HG02943 (cell line): ENCODE measurements at regions not wholly inside any gene's neighbourhood (a gene's known extent, or its start where the extent isn't known, plus 50 kb on each side); places are given as distances from the start of the nearest gene placed in this dataset.

Source experiments
- ATAC-seq: cut with Tn5 transposase; IDR thresholded peaks from one replicate; pipeline ENCODE4 v1.9.1; 2021; ENCODE audit warnings: mild to moderate bottlenecking, low read depth, moderate library complexity; ENCODE audit not compliant: unreplicated experiment

DNA sequence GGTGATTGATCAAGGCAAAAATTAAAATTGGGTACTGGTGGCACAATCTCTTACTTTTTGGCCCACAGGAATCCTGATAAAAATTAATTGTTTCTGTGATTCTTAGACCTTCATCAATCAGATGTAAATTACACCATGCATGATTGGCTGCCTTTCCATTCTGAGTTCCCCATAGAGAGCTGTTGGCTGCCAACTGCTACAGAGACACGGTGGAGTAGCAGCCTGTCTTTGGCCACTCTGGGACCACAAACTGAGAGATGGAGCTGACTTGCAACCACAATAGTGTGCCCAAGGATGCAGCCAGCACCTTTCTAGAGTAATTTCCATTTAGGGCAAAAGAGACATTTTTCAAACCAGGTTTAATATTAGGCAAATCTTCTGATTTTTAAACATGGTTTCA lies 274.3 kb upstream of the MMS22L start:
- no peak for ATAC-seq

DNA sequence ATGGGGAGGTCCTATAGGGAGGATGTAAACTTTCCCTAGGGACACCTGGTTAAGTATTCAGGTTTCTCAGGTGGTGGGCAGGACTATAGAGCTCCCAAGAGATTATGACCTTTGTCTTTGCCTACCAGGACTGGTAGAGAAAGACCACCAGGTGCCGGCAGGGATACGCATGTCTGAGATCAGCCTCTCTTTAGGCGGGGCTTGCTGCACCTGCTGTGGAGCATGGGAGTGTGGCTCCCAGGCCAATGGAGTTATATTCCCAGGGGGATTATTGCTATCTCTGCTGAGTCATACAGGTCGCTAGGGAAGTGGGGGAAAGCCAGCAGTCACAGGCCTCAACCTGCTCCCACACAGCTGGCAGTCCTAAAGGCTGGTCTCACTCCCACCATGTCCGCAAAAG lies 280.5 kb upstream of the MMS22L start:
- no peak for ATAC-seq

DNA sequence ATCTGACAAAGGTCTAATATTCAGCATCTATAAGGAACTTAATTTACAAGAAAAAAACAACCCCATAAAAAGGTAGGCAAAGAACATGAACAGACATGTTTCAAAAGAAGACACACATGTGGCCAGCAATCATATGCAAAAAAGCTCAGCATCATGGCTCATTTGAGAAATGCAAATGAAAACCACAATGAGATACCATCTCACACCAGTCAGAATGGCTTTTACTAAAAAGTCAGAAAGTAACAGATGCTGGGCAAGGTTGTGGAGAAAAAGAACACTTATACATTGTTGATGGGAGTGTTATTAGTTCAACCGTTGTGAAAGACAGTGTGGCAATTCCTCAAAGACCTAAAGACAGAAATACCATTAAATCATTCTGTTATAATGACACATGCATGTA lies 289.9 kb upstream of the MMS22L start:
- ATAC-seq: no peak

DNA sequence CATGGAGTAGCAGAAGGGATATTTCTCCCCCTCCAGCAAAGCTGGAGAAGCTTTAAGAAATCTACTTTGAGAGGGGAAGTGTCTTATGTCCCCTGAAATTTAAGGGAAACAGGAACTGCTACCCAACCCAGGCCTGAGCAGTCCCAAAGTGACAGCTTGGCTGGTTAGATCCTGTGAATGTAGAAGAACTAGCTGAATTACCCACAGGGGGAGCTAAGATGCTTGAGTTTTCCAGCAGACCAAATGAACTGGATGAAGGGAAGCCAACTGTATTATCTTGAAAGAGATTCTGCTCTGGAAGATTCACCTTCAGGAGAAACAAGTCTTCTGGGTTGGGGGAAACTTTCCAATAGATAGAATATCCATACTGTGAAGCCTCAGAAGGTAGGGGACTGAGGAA lies 303.3 kb upstream of the MMS22L start:
- ATAC-seq: no peak

DNA sequence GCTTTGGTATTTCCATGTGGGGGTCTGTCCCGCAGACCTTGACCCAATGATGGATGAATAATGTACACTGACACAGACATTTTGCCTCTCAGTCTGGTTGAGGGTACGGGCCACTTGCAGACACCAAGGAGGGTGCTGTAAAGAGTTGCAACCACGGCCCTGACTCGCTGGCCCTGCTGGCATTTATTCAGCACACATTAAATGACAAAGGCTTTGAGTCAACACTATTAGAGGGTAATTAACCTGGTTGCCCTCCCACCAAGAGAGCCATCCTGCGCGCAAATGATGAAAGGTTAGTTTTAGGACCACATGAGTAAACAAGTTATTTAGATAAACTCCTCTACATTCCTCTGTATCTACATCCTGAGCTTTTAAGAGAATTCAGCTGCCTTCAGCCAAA lies 308.9 kb upstream of the MMS22L start:
- ATAC-seq: no peak

DNA sequence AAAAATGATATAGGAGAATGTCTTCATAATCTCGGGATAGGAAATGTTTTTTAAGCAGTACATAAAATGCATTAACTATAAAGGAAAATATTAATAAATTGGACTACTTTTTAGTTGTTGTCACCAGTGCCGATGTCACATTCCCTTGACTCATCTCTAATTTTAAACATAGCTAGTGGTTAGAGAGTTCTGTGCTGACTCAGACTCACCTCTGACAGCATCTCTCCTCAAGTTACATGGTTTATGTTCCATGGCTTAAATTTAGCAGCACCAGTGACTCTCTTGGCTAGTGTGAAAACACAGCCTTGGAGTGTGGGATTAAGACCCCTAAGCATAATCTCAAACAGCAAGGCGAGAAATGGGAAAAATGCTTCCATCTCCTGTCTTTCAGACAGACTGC lies 311.8 kb upstream of the MMS22L start:
- ATAC-seq: no peak

DNA sequence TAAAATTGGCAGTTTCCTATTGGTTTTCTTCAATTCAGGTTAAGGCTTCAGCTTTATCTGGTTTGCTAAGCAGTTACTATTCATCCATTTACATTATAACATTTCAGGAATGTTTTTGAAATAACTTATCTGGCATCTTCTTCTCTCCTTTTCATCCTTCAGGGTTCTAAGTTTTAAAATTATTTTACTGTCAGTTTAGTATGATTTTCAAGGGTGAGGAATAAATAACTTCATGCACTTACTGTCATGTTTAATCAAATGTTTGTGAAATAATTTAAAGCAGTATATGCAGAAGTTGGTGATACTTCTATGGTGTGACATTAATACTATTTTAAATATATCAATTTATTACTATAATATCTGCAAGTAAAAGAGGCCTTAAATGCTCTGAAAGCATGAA lies 338.1 kb upstream of the MMS22L start:
- no peak for ATAC-seq

DNA sequence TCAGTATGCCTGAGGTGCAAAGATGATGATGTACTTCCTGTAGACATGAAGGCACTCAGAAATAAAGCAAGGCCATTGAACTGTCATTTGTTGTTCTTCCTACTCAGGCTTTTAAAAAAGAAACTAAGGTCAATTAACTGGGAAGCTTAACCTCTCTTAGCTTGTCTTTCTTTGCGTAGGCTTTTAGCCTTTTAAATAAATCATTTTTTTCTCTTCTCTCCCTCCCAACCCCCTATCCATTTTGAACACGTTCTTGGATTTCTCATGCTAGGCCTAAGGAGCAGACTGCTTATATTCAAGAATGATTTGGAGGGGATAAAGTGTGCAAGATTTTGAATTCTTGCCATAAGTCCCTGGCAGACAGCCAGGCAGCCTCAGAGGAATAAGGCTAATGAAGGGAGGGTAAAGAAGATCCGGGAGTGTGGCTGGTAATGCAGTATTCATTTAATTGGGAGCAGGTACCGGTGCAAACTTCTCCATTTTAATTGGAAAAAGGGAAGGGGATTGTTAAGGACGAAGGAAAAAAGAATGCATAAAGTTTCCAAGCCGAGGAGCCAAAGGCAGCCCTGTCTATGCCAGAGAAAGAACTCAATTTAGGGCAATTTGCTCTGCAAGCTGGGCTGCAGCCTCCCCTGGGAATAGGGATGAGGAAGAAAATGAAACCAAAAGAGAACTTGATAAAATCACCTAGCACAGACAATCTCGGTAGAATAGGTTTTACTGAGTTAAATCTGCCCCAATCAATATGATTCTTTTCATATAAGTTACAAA lies 343.8 kb upstream of the MMS22L start:
- no peak for ATAC-seq

DNA sequence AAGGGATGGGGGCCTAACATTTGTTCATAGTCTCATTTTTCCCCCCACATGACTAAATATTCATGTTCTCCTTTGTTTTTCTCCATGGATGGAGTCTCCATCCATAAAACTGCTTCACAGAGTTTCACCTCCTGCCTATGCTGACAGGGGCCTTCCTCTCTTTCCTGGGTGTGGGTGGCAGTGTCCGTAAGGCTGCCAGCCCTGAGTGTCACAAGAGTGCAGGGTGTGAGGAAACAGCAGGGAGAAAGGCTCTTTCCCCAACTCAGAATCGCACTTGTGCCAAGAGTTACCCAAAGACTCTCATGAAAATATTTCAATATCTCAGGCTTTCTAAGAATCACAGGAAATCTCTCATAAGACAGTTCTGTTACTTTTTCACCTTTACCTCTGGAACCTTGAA lies 346.2 kb upstream of the MMS22L start:
- no peak for ATAC-seq

DNA sequence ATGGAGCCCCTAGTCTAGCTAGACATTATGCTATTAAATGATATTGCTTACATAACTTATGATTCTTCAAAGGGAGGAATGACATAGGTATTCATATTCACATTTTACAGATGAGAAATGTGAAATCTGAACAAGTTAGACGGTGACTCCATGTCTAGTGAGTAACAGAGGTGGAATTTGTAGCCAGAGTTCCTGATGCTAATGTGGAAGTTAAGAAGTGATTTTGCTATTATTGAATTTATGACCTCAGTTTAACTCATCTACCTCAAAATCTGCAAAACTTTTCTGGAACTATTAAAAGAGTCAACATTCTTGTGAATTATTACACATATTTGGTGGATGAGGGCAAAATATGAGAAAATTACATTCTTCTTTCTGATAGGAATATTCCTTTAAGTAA lies 347.6 kb upstream of the MMS22L start:
- ATAC-seq: no peak

DNA sequence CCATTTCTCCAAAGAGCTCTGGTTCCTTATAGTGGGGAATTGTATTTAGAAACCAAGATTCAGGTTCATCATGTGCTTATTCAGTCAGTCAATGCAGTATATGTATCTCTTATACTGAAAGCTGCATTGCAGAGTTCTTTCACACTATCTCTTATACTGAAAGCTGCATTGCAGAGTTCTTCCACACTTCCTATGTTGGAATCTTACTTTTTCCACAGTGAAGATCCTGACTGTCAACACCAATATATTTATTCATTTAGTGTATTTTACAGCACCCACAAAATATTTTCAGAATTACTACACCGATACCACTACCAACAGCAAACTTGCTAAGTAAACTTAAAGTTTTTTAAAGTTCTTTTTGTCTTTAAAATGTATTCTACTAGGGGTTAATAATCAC lies 349.3 kb upstream of the MMS22L start:
- no peak for ATAC-seq

DNA sequence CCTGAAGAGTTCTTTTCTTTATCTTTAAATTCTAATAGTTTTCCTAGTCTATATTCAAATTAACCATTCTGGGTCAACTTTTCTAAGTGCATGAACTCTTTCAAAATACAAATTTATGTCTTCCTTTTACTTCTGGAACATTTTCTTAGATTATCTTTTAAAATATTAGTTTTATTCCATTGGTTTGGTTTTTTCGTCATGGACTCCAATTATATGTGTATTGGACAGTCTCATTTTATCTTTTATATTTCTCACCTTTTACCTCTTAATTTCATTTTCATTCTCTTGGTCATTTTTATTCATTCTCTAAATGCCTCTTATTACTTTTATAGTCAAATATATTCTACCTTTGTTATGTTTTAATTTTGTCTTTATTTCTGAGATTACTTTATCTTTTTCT lies 356.7 kb upstream of the MMS22L start:
- no peak for ATAC-seq

DNA sequence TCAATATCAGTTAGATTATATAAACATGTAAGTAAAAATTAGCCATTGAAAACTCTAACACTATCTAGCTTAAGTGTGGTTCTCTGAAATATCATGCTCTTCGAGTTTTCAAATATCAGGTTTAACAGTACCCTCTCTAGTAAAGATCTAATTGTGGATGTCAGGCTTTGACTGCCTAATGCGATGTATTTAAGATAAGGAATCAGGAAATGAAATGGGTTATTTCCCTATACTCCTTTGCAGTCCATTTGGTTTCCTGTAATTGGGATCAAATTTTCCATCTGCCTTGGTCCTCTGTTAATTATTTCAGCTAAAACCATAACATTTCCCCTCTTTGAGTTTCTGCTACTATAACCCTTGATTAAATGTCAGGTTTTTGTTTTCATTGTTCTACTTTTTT lies 361.3 kb upstream of the MMS22L start:
- no peak for ATAC-seq

DNA sequence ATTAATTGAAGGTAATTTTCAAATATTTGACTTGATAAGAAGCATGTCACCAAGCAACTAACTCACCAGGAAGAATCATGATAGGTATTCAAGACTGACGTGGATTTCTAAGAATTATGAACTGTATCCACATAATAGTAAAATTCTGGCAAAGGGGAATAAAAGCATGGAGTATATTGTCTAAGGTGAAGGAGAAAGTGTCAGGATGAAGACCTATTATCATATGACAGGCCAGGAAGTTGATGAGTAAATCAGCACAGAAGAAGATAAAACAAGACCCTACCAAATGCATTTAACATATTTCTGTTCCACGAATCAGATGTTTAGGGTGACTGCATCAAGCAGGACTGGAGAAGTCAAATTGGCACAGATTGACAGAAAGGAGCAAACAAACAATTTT lies 362.7 kb upstream of the MMS22L start:
- no peak for ATAC-seq

DNA sequence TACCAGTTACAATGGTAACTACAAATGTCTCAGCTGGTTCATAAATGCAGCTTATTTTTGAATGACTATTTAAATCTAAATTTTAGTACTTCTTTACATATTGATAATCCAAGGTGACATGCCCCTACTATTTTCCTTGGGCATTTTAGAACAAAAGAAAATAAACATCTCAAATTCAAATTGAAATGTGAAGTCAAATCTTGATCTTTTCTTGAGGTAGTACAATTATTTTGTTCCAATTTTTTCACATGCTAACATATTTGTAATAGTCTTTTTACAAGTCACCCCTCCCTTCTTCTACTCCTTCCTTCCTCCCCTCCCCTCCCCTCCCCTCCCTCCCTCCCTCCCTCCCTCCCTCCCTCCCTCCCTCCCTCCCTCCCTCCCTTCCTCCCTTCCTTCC lies 370.1 kb upstream of the MMS22L start:
- no peak for ATAC-seq

DNA sequence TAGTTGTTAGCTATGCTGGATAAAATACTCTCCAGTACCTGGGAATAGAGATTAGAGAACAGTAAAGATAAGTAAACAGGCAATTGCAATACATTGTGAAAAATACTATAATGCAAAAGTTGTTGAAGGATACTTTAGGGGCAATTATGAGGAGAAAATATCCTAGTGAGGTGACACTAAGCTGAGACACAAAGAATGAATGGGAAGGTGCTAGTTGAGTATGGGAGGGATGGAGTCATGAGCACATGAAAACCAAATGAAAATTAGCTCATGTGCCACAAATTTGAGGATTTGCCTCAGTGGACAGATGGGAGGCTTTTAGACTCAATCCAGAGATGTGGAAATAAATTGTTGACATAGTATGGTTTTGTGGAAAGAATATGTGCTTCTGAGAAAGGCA lies 370.5 kb upstream of the MMS22L start:
- no peak for ATAC-seq

DNA sequence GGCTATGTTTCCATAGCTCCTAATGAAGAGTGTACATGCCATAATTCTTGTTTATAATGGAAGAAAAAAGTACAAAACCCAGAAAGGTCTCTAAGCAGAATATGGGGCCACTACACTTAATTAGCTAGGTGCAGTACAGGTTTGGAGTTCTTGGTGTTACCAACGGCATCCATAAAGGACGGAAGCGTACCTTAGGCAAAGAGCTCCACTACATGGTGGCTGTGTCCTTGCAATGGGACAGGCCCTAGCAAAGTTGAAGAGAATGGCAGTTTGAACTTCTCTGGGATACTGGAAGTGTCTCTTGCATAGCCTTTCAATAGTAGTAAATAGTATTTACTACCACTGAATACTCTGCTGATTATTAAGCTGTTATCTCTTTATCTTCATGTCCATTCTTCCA lies 371.7 kb upstream of the MMS22L start:
- ATAC-seq: no peak

DNA sequence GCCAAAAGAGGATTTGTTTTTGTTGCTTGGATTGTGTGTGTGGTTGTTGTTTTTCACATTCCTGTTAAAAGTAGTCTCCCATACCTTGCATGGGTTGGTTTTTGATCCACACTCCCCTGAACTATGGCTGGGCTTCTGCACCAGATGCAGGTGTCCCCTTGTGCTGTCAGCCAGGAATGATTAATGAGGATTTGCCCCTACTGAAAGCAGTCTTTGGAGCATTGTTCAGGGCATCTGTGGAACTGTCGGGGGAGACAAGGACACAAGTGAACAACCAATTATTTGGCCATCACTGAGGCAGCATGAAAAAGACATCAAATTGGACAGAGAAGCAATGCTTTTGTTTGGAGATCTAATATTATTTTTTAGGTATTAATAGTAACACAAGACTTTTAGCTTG lies 373.2 kb upstream of the MMS22L start:
- ATAC-seq: no peak

DNA sequence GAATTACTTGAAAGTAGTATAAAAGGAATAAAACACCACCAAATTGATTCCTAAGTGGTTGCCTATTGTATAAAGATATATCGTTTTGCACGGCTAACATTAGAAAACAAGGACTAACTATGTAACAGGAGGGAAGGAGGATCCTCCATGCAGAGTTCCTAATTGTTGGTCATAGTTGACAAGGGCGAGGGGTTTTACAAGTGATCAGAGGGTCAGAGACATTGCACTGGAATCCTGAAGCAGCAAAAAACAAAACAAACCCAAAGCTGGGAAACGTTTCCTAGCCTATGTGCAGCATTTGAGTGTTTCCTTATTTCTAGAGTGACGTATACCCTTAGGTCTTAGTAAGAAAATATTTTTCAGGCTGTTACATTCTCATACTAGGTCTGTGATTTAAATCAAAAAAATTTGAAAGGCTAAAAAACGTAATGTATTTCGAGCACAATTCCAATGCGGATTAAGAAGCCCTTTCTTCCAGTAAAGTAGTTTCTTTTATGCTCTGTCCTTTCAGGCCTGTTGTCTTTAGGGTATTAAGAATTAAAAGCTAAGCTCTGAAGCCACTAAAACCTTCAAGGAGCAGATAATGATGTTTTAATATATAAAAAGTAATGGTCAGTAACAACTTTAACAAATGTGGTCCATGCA lies 373.8 kb upstream of the MMS22L start:
- no peak for ATAC-seq

DNA sequence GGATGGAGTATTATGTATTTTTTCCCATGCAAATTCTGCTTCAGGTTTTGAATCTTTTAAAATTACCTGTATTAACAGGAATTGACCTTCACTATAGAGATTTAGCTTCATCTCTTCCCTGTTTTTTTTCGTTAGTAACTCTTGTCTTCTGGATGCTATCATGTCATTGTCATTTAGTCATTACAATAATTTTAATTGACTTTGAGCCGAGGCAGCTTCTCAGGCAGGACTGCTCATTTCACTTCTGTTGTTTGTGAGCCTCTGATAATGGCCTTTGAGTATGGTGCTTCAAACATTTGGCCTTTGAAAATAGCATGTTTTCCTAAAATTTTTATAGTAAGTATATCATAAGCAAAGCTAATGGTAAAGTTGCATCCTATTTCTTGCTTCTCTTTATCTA lies 375.1 kb upstream of the MMS22L start:
- no peak for ATAC-seq

DNA sequence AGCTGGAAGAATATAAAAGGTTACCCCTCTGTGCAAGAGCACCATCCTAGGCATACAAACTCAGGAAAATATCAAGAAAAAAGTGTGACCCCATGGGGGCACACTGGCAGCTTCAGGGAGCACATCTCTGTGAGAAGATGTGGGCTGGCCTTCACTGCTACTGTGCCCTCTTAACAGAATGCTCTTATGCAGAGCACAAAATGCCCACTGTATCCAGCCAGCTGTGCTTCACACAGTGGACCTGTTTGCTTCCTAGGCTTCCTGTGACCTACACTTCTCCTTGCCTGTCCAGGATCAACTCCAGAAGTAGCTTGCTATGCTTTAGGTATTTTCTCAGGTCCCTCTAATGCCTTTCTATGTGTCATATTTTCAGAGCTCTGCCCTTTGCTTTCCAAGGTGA lies 380.2 kb upstream of the MMS22L start:
- ATAC-seq: no peak

DNA sequence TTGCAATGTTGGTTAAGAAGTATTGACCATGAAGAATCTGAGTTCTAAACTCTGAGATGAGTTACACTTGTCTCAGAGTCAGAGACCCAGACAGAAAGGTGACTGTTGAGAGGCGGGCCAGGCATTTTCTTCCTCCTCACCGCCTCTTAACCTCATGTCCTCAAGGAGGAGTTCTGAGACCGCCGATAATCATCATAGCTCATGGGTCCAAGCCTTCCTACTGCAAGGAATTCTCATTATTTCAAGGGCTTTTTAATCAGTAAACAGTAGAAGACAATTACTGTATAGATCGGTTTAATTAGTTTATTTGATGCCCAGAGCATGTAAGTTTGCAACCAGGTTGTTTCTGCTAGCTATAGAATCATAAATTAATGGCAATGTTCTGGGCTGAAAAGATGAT lies 382.4 kb upstream of the MMS22L start:
- no peak for ATAC-seq

DNA sequence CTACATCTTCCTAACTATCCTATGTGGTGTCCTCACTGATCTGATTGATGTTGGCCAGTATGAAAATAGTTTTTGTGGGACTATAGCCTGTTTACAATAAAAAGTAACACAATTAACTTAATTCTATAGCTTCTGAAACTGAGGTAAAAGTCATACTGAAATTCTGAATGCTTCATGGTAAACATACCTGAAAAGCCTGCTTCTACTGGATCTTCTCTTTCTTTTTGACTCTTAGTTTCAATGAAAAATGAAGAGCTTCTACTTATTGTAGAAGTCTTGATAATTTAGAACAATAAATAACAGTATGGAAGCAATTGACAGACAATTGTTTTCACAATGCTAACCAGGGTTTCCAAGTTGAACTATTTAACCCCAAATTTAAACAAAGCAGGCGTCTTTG lies 383.9 kb upstream of the MMS22L start:
- no peak for ATAC-seq
